GM13976 (cell line): ENCODE measurements at regions not wholly inside any gene's neighbourhood (a gene's known extent, or its start where the extent isn't known, plus 50 kb on each side); places are given as distances from the start of the nearest gene placed in this dataset.

Experiments
- DNase-seq: peaks from one replicate; pipeline ENCODE4 v3.0.0; 2012; ENCODE audit warnings: low spot score
- in situ Hi-C: fragments of 300-500 bp; cut with MboI; formaldehyde crosslinking; loops from one replicate; pipeline ENCODE4 v1.12.0; 2022; ENCODE audit warnings: low sequenced_read_pairs, mixed read lengths, inconsistent platforms; ENCODE audit not compliant: unreplicated experiment
- TF ChIP-seq, protein P1 (sequence below): IDR thresholded peaks from 2 replicates; pipeline ENCODE4 v1.5.1; 2012; ENCODE audit warnings: borderline replicate concordance, mild to moderate bottlenecking; ENCODE audit not compliant: insufficient read depth; ENCODE audit errors: extremely low read depth, missing control alignments, control extremely low read depth

DNA sequence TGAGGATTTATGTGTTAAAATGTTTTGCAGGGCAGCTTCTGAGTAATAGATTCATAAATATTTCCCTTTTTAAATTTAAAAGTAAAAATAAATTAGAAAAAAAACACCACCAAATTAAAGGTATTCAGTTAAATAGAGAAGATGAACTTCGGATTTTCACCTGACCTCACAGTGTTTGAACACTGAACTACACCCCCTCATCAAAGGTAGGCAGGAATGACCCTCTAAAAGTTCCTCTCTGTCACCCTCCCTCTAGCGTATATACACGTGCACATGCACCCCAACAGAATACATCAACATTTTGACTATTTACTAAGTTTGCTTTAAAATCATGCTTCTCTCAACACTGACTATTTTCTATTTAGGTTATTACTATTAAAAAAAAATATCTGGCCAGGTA lies 528.3 kb downstream of the QKI start:
- no peak for DNase-seq
- in situ Hi-C loops = no loop called here
- TF ChIP-seq, protein P1, sequence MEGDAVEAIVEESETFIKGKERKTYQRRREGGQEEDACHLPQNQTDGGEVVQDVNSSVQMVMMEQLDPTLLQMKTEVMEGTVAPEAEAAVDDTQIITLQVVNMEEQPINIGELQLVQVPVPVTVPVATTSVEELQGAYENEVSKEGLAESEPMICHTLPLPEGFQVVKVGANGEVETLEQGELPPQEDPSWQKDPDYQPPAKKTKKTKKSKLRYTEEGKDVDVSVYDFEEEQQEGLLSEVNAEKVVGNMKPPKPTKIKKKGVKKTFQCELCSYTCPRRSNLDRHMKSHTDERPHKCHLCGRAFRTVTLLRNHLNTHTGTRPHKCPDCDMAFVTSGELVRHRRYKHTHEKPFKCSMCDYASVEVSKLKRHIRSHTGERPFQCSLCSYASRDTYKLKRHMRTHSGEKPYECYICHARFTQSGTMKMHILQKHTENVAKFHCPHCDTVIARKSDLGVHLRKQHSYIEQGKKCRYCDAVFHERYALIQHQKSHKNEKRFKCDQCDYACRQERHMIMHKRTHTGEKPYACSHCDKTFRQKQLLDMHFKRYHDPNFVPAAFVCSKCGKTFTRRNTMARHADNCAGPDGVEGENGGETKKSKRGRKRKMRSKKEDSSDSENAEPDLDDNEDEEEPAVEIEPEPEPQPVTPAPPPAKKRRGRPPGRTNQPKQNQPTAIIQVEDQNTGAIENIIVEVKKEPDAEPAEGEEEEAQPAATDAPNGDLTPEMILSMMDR = no peak

DNA sequence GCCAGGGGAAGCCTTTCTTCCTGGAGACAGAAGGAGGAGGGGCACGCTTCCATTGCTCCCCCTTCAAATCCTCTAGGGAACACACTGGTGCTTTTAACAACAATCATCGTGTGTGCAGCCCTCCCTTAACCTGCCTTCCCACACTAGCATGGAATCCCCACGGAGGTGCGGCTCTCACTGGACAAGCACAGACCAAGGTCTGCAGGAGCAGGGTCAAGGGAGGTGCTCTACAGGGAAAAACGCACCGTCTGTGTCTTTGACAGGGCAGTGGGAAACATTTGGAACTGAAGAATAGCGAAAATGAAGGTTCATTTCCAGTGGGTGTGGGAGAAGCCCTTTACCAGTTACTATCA lies 527.1 kb downstream of the QKI start:
- TF ChIP-seq, protein P1 = no peak
- no peak for DNase-seq
- in situ Hi-C loops = no loop called here

DNA sequence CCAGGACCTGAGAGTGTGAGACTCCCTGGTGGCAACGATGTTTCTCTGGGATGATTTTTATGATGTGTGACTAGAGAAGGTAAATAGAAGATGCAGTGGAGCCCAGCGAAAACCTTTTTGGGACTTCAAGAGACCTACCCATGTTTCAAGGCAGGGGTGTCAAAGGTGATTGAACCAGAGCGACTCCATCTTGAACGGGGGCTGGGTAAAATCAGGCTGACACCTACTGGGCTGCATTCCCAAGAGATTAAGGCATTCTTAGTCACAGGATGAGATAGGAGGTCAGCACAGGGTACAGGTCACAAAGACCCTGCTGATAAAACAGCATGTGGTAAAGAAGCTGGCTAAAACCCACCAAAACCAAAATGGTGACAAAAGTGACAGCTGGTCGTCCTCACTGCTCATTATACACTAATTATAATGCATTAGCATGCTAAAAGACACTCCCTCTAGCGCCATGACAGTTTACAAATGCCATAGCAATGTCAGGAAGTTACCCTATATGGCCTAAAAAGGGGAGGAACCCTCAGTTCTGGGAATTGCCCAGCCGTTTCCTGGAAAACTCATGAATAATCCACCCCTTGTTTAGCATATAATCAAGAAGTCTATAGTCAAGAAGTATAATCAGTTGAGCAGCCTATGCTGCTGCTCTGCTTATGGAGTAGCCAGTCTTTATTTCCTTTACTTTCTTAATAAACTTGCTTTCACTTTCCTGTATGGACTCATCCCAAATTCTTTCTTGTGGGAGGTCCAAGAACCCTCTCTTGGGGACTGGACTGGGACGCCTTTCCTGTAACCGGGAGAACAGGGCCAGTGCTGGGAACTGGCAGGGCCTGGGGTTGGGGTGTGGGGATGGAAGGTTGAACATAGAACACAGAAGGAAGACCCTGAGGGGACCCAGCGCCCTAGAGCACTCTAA lies 526.4 kb downstream of the QKI start:
- in situ Hi-C loops = no loop called here

DNA sequence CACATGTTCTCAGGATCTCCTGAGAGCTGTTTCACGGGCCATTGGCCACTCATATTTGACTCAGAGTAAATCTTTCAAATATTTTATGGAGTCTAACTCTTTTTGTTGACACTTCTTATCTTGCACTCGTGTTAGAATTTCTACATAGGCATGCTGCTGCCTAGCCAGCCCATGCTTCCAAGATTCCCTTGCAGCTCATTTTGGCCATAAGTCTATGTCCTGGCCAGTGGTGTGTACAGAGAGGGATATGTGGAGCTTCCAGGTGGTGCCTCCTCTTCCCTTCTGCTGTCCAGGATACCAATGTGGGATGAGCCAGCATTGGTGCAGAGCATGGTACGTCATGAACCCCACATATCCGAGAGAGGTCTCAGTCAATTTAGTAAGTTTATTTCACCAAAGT lies 522.6 kb downstream of the QKI start:
- no peak for DNase-seq
- in situ Hi-C loops = no loop called here
- TF ChIP-seq, protein P1 = no peak

More for the DNA sequence above, 526.4 kb downstream of the QKI start:
- TF ChIP-seq, protein P1 = no peak
- no peak for DNase-seq

DNA sequence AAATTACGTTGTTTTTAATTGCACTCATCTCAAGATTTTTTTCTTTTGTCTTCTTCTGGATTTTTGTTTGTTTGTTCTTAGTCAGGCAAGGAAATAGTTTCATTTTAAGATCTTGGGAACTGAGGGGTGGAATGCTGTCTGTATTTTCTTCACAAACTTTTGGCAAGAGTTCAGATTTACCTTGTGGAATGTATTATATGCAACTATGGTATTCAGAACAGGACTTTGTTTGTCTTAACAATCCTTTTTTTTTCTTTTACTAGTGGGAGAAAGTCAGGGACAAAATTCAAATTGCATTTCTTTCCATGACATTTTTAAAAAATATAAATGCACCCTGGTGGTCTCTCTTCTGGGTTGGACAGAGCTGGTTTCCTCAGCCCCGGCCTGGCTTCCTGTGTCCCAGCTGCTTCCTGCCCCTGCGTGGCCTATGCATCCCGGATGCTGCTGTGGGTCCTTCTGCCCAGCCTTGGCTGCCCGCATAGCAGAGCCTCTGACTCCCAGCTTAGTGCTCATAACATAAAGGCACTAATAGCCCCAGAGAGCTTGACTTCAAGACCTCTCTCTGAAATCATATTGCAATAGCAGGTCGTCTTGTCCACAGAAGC lies 520.7 kb downstream of the QKI start:
- DNase-seq = no peak
- in situ Hi-C loops = no loop called here

DNA sequence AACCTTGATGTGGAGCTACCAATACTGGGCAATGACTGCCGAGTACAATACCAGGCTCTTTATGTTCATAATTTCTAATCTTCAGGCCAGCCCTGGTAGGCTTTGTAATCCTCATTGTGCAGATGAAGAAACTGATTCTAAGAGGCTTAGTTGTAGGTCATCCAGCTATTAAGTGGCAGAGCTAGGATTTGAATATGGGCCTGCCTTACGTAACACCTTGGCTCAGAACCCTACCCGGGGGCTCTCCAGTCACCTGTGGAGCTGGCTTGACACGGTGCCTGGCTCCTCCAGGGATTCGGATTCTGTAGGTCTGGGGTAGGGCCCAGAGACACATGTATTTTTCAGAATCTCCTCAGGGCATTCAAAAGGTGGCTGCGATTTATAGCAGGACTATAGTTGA lies 515.5 kb downstream of the QKI start:
- in situ Hi-C loops = no loop called here
- no peak for DNase-seq

More for the DNA sequence above, 520.7 kb downstream of the QKI start:
- TF ChIP-seq, protein P1 = no peak

More for the DNA sequence above, 515.5 kb downstream of the QKI start:
- TF ChIP-seq, protein P1 = no peak
